HepG2 (cell line): ENCODE measurements at regions not wholly inside any gene's neighbourhood (a gene's known extent, or its start where the extent isn't known, plus 50 kb on each side); places are given as distances from the start of the nearest gene placed in this dataset.

ENCODE experiments used
- BRCA1 ChIP-seq: sonication (generic); formaldehyde crosslinking; IDR thresholded peaks from 2 replicates; pipeline ENCODE4 v1.4.0; 2020; ENCODE audit warnings: missing genetic modification reagents
- JUND ChIP-seq: sonication (generic); formaldehyde crosslinking; IDR thresholded peaks from 2 replicates; pipeline ENCODE4 v1.8.0; 2022; ENCODE audit warnings: mild to moderate bottlenecking, missing genetic modification reagents
- MAFK ChIP-seq, 2 experiments: IDR thresholded peaks in 1 of 2; conservative IDR thresholded peaks in 1 of 2; 2 replicates each; pipeline ENCODE4 v1.6.1; 2011; ENCODE audit warnings: improper control_type of control experiment in 2 of 2, low read length in 2 of 2
- NFIC ChIP-seq: IDR thresholded peaks from 2 replicates; pipeline ENCODE4 v1.6.1; 2012; ENCODE audit warnings: mild to moderate bottlenecking, low read length, inconsistent platforms
- NR3C1 ChIP-seq: sonication (generic); formaldehyde crosslinking; IDR thresholded peaks from 2 replicates; pipeline ENCODE4 v1.4.0; 2020; ENCODE audit warnings: missing genetic modification reagents
- SCMH1 ChIP-seq: sonication (generic); formaldehyde crosslinking; IDR thresholded peaks from 2 replicates; pipeline ENCODE4 v1.9.0; 2021; ENCODE audit warnings: missing genetic modification reagents, mild to moderate bottlenecking, borderline replicate concordance
- SP1 ChIP-seq, 2 experiments: fragments of 450-650 bp in 1 of 2; sonication (generic) in 1 of 2; formaldehyde crosslinking in 1 of 2; IDR thresholded peaks; 2 replicates each; pipeline versions ENCODE4 v1.4.0 to v1.6.1; 2016 to 2020; ENCODE audit warnings: missing genetic modification reagents in 1 of 2
- SRSF1 ChIP-seq: fragments of 200-400 bp; formaldehyde crosslinking; optimal IDR thresholded peaks from 2 replicates; pipeline ENCODE3; 2017; ENCODE audit warnings: mild to moderate bottlenecking, low read depth, low read length, moderate library complexity
- ZNF335 ChIP-seq: sonication (generic); formaldehyde crosslinking; IDR thresholded peaks from 2 replicates; pipeline ENCODE4 v1.4.0; 2020; ENCODE audit warnings: missing genetic modification reagents
- TF ChIP-seq, protein P1 (sequence below): sonication (generic); formaldehyde crosslinking; IDR thresholded peaks from 2 replicates; pipeline ENCODE4 v1.4.0; 2020; ENCODE audit warnings: mild to moderate bottlenecking, missing genetic modification reagents
- TF ChIP-seq, protein P2 (sequence below): IDR thresholded peaks from 2 replicates; pipeline ENCODE4 v1.6.1; 2012; ENCODE audit warnings: inconsistent platforms

DNA sequence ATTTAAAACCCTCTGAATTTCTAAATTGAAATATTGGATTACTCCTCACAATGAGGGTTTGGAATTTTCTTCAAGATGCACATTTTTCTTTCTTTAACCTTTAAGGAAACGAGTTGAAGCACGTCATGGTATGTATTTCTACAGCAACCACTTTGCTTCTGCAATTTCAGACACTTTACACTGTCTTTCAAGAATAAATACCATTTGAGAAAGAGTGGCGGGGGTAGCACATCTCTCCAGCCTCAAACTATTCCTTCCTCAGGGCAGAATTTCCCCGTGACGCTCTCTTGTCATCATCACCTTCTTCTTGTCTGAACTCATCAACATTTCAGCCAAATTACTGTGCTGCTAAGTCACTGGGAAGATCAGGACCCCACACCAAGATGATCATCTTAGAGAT is 1073.4 kb downstream of the EFNB2 start:
- TF ChIP-seq, protein P1, sequence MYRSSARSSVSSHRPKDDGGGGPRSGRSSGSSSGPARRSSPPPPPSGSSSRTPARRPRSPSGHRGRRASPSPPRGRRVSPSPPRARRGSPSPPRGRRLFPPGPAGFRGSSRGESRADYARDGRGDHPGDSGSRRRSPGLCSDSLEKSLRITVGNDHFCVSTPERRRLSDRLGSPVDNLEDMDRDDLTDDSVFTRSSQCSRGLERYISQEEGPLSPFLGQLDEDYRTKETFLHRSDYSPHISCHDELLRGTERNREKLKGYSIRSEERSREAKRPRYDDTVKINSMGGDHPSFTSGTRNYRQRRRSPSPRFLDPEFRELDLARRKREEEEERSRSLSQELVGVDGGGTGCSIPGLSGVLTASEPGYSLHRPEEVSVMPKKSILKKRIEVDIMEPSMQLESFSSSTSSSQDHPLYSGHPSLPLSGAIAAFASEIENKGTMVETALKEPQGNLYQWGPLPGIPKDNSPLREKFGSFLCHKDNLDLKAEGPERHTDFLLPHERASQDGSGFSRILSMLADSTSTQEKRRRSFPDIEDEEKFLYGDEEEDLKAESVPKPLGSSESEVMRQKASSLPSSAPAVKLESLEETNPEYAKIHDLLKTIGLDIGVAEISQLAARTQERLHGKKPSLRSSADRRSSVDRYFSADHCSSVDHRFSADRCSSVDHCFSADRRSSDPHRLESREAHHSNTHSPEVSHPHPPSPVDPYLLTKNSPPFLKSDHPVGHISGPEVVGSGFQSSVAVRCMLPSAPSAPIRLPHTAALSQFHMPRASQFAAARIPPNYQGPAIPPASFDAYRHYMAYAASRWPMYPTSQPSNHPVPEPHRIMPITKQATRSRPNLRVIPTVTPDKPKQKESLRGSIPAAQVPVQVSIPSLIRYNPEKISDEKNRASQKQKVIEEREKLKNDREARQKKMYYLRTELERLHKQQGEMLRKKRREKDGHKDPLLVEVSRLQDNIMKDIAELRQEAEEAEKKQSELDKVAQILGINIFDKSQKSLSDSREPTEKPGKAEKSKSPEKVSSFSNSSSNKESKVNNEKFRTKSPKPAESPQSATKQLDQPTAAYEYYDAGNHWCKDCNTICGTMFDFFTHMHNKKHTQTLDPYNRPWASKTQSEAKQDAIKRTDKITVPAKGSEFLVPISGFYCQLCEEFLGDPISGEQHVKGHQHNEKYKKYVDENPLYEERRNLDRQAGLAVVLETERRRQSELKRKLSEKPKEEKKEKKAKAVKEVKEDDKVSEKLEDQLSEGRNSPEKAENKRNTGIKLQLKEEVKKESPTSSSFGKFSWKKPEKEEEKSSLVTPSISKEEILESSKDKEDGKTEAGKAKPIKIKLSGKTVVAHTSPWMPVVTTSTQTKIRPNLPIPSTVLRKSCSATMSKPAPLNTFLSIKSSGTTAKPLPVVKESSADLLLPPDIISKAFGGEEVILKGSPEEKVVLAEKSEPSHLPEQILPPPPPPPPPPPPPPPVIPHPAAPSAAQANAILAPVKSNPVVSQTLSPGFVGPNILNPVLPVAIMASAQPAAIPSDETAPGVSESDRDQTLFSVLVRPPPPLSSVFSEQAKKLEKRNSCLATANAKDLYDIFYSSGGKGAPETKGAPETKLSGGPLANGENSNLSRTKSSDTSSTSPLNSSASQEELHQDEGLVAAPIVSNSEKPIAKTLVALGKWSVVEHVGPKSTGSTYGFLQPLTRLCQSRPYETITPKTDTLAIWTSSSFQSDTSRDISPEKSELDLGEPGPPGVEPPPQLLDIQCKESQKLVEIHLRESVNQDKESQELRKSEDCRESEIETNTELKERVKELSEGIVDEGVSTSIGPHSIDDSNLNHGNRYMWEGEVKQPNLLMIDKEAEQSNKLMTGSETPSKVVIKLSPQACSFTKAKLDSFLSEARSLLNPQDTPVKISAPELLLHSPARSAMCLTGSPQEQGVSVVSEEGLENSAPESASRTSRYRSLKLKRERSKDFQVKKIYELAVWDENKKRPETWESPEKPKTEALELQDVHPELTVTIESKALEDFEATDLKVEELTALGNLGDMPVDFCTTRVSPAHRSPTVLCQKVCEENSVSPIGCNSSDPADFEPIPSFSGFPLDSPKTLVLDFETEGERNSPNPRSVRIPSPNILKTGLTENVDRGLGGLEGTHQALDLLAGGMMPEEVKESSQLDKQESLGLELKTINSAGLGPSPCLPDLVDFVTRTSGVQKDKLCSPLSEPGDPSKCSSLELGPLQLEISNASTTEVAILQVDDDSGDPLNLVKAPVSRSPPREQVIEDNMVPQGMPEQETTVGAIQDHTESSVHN (CRISPR knock-in tag) = no peak
- TF ChIP-seq ZNF335 (CRISPR knock-in tag) (no peak), SRSF1 (no peak), NR3C1 (CRISPR knock-in tag) (no peak), JUND (CRISPR knock-in tag) (no peak), MAFK (conservative IDR thresholded peaks at IDR 0.05 in 1 of 2, IDR thresholded peaks at IDR 0.05 in 1 of 2; ENCODE audit: low read length in 2 of 2) (no peak), SP1 (IDR thresholded peaks at IDR 0.05) (no peak), SP1 (CRISPR knock-in tag; IDR thresholded peaks at IDR 0.05) (no peak), SCMH1 (CRISPR knock-in tag) (no peak), NFIC (no peak), BRCA1 (CRISPR knock-in tag) (no peak)
- TF ChIP-seq, protein P2, sequence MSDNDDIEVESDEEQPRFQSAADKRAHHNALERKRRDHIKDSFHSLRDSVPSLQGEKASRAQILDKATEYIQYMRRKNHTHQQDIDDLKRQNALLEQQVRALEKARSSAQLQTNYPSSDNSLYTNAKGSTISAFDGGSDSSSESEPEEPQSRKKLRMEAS = no peak
